ENCODE measurements at regions not wholly inside any gene's neighbourhood (a gene's known extent, or its start where the extent isn't known, plus 50 kb on each side); places are given as distances from the start of the nearest gene placed in this dataset.

GRCh38 chr1:219120624-219121544 is 52.8 kb upstream of the LYPLAL1 start:
- TF ChIP-seq CTCF (IDR thresholded peaks at IDR 0.05; ENCODE audit: insufficient read depth, low read length, poor library complexity, severe bottlenecking) (no peak), EZH2phosphoT487 (conservative IDR thresholded peaks at IDR 0.05; ENCODE audit: low read length) (no peak)
